HEK293T (cell line): ENCODE measurements at regions not wholly inside any gene's neighbourhood (a gene's known extent, or its start where the extent isn't known, plus 50 kb on each side); places are given as distances from the start of the nearest gene placed in this dataset.
"Not testable (repeated sequence)": the region's sequence is repeated elsewhere in the genome, so short reads cannot be mapped to it uniquely, and the experiment has no call there.

Experiments
- CTCF ChIA-PET: fragments of 350-600 bp; formaldehyde crosslinking; extraction: SDS; loops from one replicate; lab custom pipeline; 2021; ENCODE audit warnings: antibody characterized with exemption, inconsistent platforms; lab: Yijun Ruan, JAX
- POLR2A ChIA-PET: fragments of 350-600 bp; formaldehyde crosslinking; extraction: SDS; loops from one replicate; lab custom pipeline; 2020; ENCODE audit warnings: antibody characterized with exemption, inconsistent platforms; lab: Yijun Ruan, JAX
- DNase-seq: peaks from one replicate; pipeline ENCODE4 v3.0.0; 2012; ENCODE audit warnings: mixed read lengths; ENCODE audit errors: extremely low spot score
- ARNT ChIP-seq: fragments of 450-650 bp; IDR thresholded peaks from 2 replicates; pipeline ENCODE4 v1.6.1; 2017; ENCODE audit warnings: mild to moderate bottlenecking
- BHLHE40 ChIP-seq: fragments of 450-650 bp; IDR thresholded peaks from 2 replicates; pipeline ENCODE4 v1.6.1; 2016; ENCODE audit warnings: mild to moderate bottlenecking, moderate library complexity, borderline replicate concordance
- CTBP1 ChIP-seq: fragments of 450-650 bp; IDR thresholded peaks from 2 replicates; pipeline ENCODE4 v1.6.1; 2016; ENCODE audit warnings: borderline replicate concordance
- ELF4 ChIP-seq: fragments of 450-650 bp; IDR thresholded peaks from 2 replicates; pipeline ENCODE4 v1.6.1; 2017; ENCODE audit warnings: antibody characterized with exemption
- FOXA1 ChIP-seq: fragments of 450-650 bp; IDR thresholded peaks from 2 replicates; pipeline ENCODE4 v1.6.1; 2016; ENCODE audit warnings: mild to moderate bottlenecking
- FOXK2 ChIP-seq: fragments of 450-650 bp; IDR thresholded peaks from 2 replicates; pipeline ENCODE4 v1.6.1; 2016; ENCODE audit warnings: mild to moderate bottlenecking
- FOXM1 ChIP-seq: fragments of 450-650 bp; IDR thresholded peaks from 2 replicates; pipeline ENCODE4 v1.6.1; 2017; ENCODE audit warnings: mild to moderate bottlenecking, borderline replicate concordance
- HDGF ChIP-seq: fragments of 450-650 bp; IDR thresholded peaks from 2 replicates; pipeline ENCODE4 v1.6.1; 2017; ENCODE audit warnings: antibody characterized with exemption, borderline replicate concordance
- L3MBTL2 ChIP-seq: fragments of 450-650 bp; conservative IDR thresholded peaks from 2 replicates; pipeline ENCODE4 v1.6.1; 2016; ENCODE audit warnings: mild to moderate bottlenecking
- LEF1 ChIP-seq: fragments of 450-650 bp; IDR thresholded peaks from 2 replicates; pipeline ENCODE4 v1.6.1; 2017; ENCODE audit warnings: mild to moderate bottlenecking, borderline replicate concordance
- NFRKB ChIP-seq: fragments of 450-650 bp; IDR thresholded peaks from 2 replicates; pipeline ENCODE4 v1.6.1; 2016; ENCODE audit warnings: mild to moderate bottlenecking, moderate library complexity
- SP1 ChIP-seq: fragments of 450-650 bp; IDR thresholded peaks from 2 replicates; pipeline ENCODE4 v1.6.1; 2017
- SUZ12 ChIP-seq: fragments of 450-650 bp; IDR thresholded peaks from 2 replicates; pipeline ENCODE4 v1.6.1; 2016; ENCODE audit warnings: mild to moderate bottlenecking
- TARDBP ChIP-seq: fragments of 450-650 bp; IDR thresholded peaks from 2 replicates; pipeline ENCODE4 v1.6.1; 2016
- ZNF384 ChIP-seq: fragments of 450-650 bp; IDR thresholded peaks from 2 replicates; pipeline ENCODE4 v1.6.1; 2016
- TF ChIP-seq, protein P1 (sequence below): fragments of 450-650 bp; IDR thresholded peaks from 2 replicates; pipeline ENCODE4 v1.6.1; 2016

- TF ChIP-seq LEF1 (no peak), SUZ12 (no peak), ELF4 (no peak), FOXM1 (no peak), NFRKB (no peak)
- no peak for DNase-seq
- ChIA-PET POLR2A (no interaction called here), CTCF (no interaction called here)
Observed at GRCh38 chr11:89545691-89546090, 54.5 kb upstream of the NOX4 start.

DNA sequence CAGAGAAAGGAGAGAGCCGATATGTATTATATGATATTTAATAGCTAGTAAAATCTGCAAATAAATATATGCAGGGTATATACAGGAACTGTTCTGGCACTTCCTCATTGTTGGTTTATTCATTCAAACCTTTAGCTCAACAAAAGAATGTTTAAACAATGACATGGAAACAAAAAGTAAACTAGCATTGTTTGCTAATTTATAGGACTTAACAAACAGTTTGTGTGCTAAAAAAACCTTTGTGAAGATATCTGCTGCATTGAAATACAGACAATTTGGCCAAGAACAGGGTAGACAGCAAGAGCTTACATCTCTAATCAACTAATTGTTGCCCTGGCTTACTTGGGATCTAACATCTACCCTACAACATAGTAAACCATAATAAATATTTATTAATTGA, 64.6 kb upstream of the NOX4 start:
- POLR2A ChIA-PET, DNase-seq, CTCF ChIA-PET: not testable (repeated sequence)

DNA sequence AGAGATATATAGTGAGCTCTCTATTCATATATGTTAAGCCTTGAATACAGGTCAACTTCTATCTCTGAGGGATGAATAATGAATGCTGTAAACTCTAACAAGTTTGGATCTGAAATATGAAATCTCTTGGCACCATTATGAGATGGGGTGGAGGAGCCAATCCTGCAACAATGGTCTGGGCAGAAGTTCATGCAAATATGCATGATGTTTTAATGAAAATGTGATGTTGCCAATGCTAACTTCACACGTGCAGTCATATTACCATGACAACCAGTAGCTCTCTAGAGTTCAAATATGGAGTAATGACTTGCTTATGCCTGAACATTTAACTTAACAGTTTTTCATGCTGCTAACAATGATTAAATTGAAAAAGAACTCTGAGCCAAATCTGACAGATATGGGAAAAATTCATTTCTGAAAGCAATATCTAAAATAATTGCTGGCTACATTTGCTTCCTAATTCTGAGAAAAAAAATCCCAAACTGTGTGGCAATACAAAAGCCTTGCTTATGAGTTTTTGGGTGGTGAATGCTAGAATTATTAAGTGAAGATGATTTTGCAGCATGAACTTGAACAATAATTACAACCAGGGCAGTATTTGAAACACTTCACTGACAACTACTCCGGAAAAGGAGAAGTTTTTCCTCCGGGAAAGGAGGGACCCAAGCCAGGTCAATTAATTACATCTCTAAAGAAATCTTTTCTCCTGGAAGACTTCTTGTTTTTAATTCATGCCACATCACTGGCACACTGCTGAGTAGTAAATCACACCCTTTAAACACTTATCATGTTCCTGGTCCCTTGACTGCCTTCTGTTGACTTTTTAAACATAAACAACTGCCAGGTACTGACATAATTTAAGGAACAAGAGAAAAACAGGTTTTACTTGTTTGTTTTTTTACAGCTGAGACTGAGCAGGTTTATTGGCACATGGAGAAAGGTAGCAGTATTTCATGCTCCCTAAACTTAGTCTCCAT, 65.8 kb upstream of the NOX4 start:
- DNase-seq: not testable (repeated sequence)

GRCh38 chr11:89560598-89560997, 69.4 kb upstream of the NOX4 start:
- CTCF ChIA-PET, DNase-seq, POLR2A ChIA-PET: not testable (repeated sequence)

More for the DNA sequence above, 65.8 kb upstream of the NOX4 start:
- CTCF ChIA-PET, POLR2A ChIA-PET: not testable (repeated sequence)

DNA sequence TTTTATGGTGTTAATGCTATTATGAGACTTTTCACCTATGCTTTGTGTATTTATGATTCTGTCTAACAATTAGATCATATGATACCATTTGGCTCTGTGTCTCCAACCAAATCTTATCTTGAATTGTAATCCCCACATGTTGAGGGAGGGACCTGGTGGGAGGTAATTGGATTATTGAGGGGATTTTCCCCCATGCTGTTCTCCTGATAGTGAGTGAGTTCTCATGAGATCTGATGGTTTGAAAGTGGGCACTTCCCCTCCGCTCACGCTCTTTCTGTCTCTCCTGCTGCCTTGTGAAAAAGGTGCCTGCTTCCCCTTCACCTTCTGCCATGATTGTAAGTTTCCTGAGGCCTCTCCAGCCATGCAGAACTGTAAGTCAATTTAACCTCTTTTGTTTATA, 71.6 kb upstream of the NOX4 start:
- CTCF ChIA-PET, POLR2A ChIA-PET, DNase-seq: not testable (repeated sequence)

- ChIA-PET POLR2A (no interaction called here), CTCF (no interaction called here)
- TF ChIP-seq CTBP1: no peak
- no peak for DNase-seq
Observed at GRCh38 chr11:89566972-89567371, 75.8 kb upstream of the NOX4 start.

DNA sequence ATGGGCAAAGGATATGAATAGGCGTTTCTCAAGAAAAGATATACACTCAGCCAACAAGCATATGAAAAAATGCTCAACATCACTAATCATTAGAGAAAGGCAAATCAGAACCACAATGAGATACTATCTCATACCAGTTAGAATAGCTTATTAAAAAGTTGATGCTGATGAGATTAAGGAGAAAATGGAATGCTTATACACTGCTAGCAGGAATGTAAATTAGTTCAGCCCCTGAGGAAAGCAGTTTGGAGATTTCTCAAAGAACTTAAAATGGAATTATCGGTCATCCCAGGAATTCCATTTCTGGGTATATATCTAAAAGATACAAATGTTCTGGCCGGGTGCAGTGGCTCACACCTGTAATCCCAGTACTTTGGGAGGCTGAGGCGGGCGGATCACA, 78.2 kb upstream of the NOX4 start:
- CTCF ChIA-PET, DNase-seq: not testable (repeated sequence)

GRCh38 chr11:89571706-89572105, 80.5 kb upstream of the NOX4 start:
- CTCF ChIA-PET, POLR2A ChIA-PET, DNase-seq: not testable (repeated sequence)

More for the DNA sequence above, 78.2 kb upstream of the NOX4 start:
- POLR2A ChIA-PET: not testable (repeated sequence)

GRCh38 chr11:89575846-89576245, 84.7 kb upstream of the NOX4 start:
- DNase-seq, CTCF ChIA-PET, POLR2A ChIA-PET: not testable (repeated sequence)

DNA sequence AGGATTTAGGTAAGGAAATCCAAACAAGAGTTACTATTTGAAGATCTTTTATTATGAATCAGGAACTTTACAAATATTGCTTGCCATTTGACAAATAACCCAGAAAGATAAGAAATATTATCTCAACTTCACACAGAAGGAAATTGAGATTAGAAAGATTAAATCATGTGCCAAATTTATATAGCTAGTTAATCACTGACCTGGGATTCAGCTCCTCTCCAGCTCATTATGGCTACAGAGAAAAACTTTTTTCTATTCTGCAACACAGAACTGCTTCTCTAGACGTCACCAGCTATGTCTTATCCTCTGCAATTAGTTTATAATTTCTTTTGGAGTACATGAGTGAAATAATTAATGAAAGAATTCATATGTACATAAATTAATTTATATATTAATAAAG, 86.3 kb upstream of the NOX4 start:
- CTCF ChIA-PET, POLR2A ChIA-PET, DNase-seq: not testable (repeated sequence)

- TF ChIP-seq CTBP1: no peak
- no peak for TF ChIP-seq FOXK2
- TF ChIP-seq ARNT: no peak
- TF ChIP-seq BHLHE40: no peak
- no peak for TF ChIP-seq LEF1
- TF ChIP-seq NFRKB: no peak
- no peak for TF ChIP-seq SP1
- no peak for TF ChIP-seq FOXM1
- TF ChIP-seq L3MBTL2: no peak
- TF ChIP-seq ZNF384: no peak
- TF ChIP-seq HDGF: no peak
- no peak for TF ChIP-seq ELF4
- TF ChIP-seq FOXA1: no peak
- TF ChIP-seq, protein P1, sequence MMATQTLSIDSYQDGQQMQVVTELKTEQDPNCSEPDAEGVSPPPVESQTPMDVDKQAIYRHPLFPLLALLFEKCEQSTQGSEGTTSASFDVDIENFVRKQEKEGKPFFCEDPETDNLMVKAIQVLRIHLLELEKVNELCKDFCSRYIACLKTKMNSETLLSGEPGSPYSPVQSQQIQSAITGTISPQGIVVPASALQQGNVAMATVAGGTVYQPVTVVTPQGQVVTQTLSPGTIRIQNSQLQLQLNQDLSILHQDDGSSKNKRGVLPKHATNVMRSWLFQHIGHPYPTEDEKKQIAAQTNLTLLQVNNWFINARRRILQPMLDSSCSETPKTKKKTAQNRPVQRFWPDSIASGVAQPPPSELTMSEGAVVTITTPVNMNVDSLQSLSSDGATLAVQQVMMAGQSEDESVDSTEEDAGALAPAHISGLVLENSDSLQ: no peak
- no peak for TF ChIP-seq TARDBP
- TF ChIP-seq SUZ12: no peak
- CTCF ChIA-PET: no interaction called here
- DNase-seq: no peak
- POLR2A ChIA-PET: no interaction called here
Observed at GRCh38 chr11:89583580-89583979, 92.4 kb upstream of the NOX4 start.

- POLR2A ChIA-PET, DNase-seq, CTCF ChIA-PET: not testable (repeated sequence)
Observed at GRCh38 chr11:89585046-89585445, 93.9 kb upstream of the NOX4 start.

DNA sequence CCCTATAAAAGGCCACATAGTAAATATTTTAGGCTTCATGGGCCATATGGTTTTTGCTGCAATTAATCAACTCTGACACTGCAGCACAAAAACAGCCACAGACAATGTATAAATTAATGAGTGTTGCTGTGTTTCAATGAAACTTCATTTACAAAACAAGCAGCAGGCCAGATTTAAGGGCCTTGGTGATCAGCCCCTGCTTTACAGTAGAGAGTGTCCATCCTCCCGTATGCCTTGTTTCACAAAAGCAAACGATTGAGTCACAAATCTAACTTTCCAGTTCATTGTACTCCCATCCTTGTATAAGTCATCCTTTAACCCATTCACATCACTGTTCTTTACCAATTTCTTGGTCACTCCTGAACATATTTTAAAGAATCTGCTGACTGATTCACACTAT, 94.3 kb upstream of the NOX4 start:
- DNase-seq, POLR2A ChIA-PET, CTCF ChIA-PET: not testable (repeated sequence)

DNA sequence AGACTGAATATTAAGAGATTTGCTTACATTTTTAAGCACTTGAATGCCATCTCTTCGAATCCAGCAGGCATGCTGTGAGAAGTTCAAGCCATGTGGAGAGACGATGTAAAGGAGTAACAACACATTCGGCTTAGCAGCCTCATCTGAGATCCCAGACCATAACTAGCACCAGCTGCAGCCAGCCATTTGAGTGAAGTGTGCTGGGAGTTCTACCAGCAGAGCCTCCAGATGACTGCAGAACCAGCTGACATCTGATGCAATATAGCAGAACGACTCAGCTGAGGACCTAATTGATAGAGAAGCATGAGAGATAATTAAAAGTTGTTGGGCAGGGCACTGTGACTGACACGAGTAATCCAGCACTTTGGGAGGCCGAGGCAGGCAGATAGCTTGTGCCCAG, 98.2 kb upstream of the NOX4 start:
- POLR2A ChIA-PET, DNase-seq, CTCF ChIA-PET: not testable (repeated sequence)
